ENCODE measurements at regions not wholly inside any gene's neighbourhood (a gene's known extent, or its start where the extent isn't known, plus 50 kb on each side); places are given as distances from the start of the nearest gene placed in this dataset.

DNA sequence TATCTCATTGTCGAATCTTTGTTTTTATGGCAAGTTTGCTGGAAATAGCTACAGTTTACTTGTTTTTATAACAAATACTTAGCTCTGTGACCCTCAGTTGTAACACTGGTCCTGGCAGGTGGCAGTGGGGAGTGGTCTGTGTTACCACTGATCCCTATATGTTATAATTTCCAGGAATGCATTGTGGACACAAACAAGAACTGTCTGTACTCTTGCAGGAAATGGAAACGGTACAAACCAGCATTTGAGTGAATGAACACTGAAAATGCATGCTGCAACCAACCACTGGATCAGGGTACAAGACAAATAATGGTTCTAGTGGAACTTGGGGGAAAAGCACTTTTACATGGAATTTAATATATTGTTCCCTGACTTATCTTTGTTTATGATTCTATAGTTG lies 66.5 kb upstream of the PJA2 start:
- ATAC-seq: no peak

DNA sequence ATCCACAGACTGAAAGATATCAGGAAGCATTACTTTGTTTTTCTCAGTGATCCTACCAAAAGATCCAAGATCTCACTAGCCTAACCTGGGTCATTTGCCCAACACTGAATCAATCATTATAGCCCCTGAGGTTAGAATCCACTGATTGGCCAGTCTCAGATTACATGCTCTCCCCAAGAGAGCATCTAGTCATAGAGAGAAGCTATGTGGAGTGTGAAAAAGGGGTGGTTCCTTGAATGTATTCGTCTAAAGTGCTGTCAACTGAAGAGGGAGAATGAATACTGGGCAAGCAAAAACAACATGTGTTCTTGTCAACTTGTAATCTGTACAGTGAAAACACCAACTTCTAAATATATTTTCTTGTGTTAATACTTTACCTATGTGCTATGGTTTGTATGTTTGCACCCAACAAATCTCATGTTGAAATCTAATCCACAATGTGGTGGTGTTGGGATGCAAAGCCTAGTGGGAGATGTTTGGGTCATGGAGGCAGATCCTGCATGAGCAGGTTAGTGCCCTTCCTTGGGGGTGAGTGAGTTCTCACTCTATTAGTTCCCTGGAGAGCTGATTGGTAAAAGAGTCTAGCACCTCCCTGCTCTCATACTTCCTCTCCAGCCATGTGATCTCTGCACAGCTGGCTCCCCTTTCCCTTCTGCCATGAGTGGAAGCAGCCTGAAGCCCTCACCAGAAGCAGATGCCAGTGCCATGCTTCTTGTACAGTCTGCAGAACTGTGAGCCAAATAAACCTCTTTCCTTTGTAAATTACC lies 60.3 kb upstream of the PJA2 start:
- ChIA-PET CTCF (no interaction called here), POLR2A (ENCODE audit: unreplicated experiment) (no interaction called here)

More for the DNA sequence above, 66.5 kb upstream of the PJA2 start:
- no peaks in the 10 kb centered on the region for H3K4me1 ChIP-seq (ENCODE audit: insufficient read depth, low read length)
- H3K4me2 ChIP-seq (ENCODE audit: low read length): no peak overlapping the region
- no peaks in the 10 kb centered on the region for H3K79me2 ChIP-seq (ENCODE audit: low read length)
- TF ChIP-seq, protein P1, sequence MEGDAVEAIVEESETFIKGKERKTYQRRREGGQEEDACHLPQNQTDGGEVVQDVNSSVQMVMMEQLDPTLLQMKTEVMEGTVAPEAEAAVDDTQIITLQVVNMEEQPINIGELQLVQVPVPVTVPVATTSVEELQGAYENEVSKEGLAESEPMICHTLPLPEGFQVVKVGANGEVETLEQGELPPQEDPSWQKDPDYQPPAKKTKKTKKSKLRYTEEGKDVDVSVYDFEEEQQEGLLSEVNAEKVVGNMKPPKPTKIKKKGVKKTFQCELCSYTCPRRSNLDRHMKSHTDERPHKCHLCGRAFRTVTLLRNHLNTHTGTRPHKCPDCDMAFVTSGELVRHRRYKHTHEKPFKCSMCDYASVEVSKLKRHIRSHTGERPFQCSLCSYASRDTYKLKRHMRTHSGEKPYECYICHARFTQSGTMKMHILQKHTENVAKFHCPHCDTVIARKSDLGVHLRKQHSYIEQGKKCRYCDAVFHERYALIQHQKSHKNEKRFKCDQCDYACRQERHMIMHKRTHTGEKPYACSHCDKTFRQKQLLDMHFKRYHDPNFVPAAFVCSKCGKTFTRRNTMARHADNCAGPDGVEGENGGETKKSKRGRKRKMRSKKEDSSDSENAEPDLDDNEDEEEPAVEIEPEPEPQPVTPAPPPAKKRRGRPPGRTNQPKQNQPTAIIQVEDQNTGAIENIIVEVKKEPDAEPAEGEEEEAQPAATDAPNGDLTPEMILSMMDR (conservative IDR thresholded peaks at IDR 0.05; ENCODE audit: low read depth, low read length): no peak
- TF ChIP-seq EZH2phosphoT487 (IDR thresholded peaks at IDR 0.05; ENCODE audit: borderline replicate concordance, low read length): no peak
- no peak for TF ChIP-seq EZH2 (IDR thresholded peaks at IDR 0.05; ENCODE audit: low read length, unreplicated experiment)
- DNase-seq: no peak
- H3K27me3 ChIP-seq (ENCODE audit: low read length): no peaks in the 10 kb centered on the region
- H3K9ac ChIP-seq (ENCODE audit: low read length): no peak overlapping the region
- intact Hi-C loops (cut with micrococcal nuclease): loop anchor here (10.0 kb wide), 1 partner anchor 179 kb away; no protein-coding TSS in a partner anchor
- no TSS peak for BruUV-seq (replicated peaks)
- H3K9me2 ChIP-seq (replicated peaks; ENCODE audit: low read length): no peaks in the 10 kb centered on the region
- no peaks in the 10 kb centered on the region for H3K9me3 ChIP-seq (ENCODE audit: low read length)
- CTCF ChIA-PET: no interaction called here
- H2AFZ ChIP-seq (ENCODE audit: low read length): no peak overlapping the region
- H3K4me3 ChIP-seq (ENCODE audit: low read length): no peak overlapping the region
- H3F3A ChIP-seq (ENCODE audit: low read length, unreplicated experiment): no peaks in the 10 kb centered on the region
- no peaks in the 10 kb centered on the region for H3K36me3 ChIP-seq (ENCODE audit: low read depth, low read length)
- no peak overlapping the region for H3K27ac ChIP-seq (ENCODE audit: low read length)
- no peaks in the 10 kb centered on the region for H4K20me1 ChIP-seq (ENCODE audit: low read length)
- POLR2A ChIA-PET (ENCODE audit: unreplicated experiment): no interaction called here

More for the DNA sequence above, 60.3 kb upstream of the PJA2 start:
- Histone ChIP-seq H3K9ac (ENCODE audit: low read length) (no peak overlapping the region), H3K36me3 (ENCODE audit: low read depth, low read length) (no peaks in the 10 kb centered on the region), H3F3A (ENCODE audit: low read length, unreplicated experiment) (no peaks in the 10 kb centered on the region), H3K79me2 (ENCODE audit: low read length) (no peaks in the 10 kb centered on the region), H3K4me2 (ENCODE audit: low read length) (no peak overlapping the region), H3K4me3 (ENCODE audit: low read length) (no peak overlapping the region), H2AFZ (ENCODE audit: low read length) (no peak overlapping the region), H3K4me1 (ENCODE audit: insufficient read depth, low read length) (peaks cover 10% of the 10 kb centered on the region), H3K9me2 (replicated peaks; ENCODE audit: low read length) (no peaks in the 10 kb centered on the region), H3K9me3 (ENCODE audit: low read length) (no peaks in the 10 kb centered on the region), H3K27me3 (ENCODE audit: low read length) (no peaks in the 10 kb centered on the region), H4K20me1 (ENCODE audit: low read length) (no peaks in the 10 kb centered on the region), H3K27ac (ENCODE audit: low read length) (no peak overlapping the region)
- TF ChIP-seq EZH2phosphoT487 (IDR thresholded peaks at IDR 0.05; ENCODE audit: borderline replicate concordance, low read length): no peak
- TF ChIP-seq, protein P1 (conservative IDR thresholded peaks at IDR 0.05; ENCODE audit: low read depth, low read length): no peak
- TF ChIP-seq EZH2 (IDR thresholded peaks at IDR 0.05; ENCODE audit: low read length, unreplicated experiment): no peak
- intact Hi-C loops (cut with micrococcal nuclease): loop anchor here (2.0 to 10.0 kb wide), 3 partner anchors 59 to 185 kb away; no protein-coding TSS in a partner anchor
- ATAC-seq: no peak
- DNase-seq: no peak
- BruUV-seq (replicated peaks): no TSS peak

Measured in PC-3 (cell line).